Peyer's patch (tissue), 4 donors: ENCODE measurements at regions not wholly inside any gene's neighbourhood (a gene's known extent, or its start where the extent isn't known, plus 50 kb on each side); places are given as distances from the start of the nearest gene placed in this dataset.

Experiments used
- POLR2A ChIP-seq, 2 donors: fragments of 450-650 bp; IDR thresholded peaks; one replicate each; pipeline ENCODE4 v1.5.1; 2017; ENCODE audit warnings: antibody characterized with exemption in 2 of 2, mild to moderate bottlenecking in 2 of 2, moderate library complexity in 2 of 2
- TF ChIP-seq, protein P1 (sequence below), 6 experiments: fragments of 450-650 bp in 4 of 6; fragments of 200-600 bp in 2 of 6; sonication (generic) in 1 of 6; IDR thresholded peaks; one replicate each; pipeline ENCODE4 v1.5.1; 2017 to 2019; ENCODE audit warnings: antibody characterized with exemption in 6 of 6, mild to moderate bottlenecking in 3 of 6, moderate library complexity in 1 of 6

DNA sequence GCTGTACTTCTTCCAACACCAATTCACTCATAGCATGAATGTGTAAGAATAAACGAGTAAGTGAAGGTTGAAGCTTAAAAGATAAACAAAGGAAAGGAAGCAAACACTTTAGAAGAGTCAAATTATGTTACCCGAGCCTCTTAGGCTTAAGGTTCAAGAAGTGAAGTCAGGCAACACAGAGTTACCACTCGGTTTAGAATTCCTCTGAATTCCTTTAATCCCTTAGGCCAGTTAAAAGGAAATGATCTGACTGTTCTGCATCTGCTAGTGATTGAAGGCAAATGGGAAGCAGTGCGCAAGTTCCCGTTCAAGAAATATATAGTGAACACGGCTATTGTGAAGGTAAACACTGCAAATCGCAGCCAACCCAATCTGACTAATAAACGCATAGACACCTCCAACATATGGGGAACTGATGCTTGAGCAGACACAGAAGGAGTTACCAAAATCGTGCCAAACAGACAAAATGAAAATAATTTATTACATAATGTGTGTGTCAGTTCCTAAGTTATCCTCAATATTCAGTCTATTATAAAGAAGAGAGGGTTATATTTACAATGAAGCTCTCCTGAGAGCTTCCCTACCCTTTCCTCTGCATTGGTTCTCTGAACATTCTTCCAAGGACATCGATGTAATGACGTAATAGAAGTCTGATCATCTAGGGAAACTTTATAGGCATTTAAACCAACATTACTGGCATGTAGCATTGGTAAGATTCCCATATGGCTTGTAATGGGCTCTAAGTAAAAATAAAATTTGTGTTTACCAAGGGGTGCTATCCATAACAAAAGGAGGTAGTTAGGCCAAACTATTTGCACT lies 837.1 kb upstream of the ZNF608 start:
- TF ChIP-seq, protein P1, sequence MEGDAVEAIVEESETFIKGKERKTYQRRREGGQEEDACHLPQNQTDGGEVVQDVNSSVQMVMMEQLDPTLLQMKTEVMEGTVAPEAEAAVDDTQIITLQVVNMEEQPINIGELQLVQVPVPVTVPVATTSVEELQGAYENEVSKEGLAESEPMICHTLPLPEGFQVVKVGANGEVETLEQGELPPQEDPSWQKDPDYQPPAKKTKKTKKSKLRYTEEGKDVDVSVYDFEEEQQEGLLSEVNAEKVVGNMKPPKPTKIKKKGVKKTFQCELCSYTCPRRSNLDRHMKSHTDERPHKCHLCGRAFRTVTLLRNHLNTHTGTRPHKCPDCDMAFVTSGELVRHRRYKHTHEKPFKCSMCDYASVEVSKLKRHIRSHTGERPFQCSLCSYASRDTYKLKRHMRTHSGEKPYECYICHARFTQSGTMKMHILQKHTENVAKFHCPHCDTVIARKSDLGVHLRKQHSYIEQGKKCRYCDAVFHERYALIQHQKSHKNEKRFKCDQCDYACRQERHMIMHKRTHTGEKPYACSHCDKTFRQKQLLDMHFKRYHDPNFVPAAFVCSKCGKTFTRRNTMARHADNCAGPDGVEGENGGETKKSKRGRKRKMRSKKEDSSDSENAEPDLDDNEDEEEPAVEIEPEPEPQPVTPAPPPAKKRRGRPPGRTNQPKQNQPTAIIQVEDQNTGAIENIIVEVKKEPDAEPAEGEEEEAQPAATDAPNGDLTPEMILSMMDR (IDR thresholded peaks at IDR 0.05) = no peak
- TF ChIP-seq POLR2A (IDR thresholded peaks at IDR 0.05) = no peak
